CD4-positive, alpha-beta T cell treated with Interleukin-4 for 4 hours (primary cell): ENCODE measurements at regions not wholly inside any gene's neighbourhood (a gene's known extent, or its start where the extent isn't known, plus 50 kb on each side); places are given as distances from the start of the nearest gene placed in this dataset.
"Not testable (repeated sequence)": the region's sequence is repeated elsewhere in the genome, so short reads cannot be mapped to it uniquely, and the experiment has no call there.

Experiments
- DNase-seq: peaks from one replicate; pipeline ENCODE4 v3.0.0-alpha.2; 2020

DNA sequence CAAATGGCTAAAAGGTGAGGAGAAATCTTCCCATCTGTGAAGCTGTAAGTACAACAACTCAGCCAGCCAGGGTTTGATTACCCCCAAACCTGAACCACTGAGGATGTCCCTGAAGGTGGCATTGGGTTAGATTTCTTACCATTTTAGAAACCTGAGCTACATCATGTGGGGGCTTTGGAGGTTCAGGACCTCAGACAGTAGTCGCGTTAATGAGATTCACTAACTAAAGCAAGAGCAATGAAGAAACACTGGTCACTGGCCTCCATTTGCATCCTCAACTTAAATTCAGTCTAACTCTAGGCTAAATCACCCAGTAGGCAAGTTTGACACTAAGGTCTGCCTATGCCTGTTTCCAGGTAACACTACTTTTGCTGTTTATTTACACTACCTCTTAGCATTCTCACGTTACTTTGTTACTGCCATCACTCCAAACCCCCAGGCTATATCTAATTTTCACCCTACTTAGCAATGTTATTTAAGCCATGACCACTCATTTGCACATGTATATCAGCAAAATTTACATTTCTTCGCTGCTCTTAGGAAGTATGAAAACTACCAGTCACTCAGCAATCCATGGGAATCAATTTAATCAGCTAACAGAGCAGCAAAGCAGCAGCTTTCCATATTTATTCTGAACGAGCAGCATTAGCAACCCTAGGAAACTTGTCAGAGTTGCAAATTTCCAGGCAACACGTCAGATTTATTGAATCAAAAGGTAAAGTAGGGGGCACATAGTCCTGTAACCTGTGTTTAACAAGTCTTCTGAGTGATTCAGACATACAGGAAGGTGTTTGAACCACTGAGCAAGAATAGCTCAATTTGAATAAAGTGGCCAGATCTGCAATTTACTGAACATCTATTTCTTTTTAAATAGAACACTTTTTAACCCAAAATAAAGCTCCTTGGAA lies 788.4 kb upstream of the SORCS1 start:
- DNase-seq: no peak

DNA sequence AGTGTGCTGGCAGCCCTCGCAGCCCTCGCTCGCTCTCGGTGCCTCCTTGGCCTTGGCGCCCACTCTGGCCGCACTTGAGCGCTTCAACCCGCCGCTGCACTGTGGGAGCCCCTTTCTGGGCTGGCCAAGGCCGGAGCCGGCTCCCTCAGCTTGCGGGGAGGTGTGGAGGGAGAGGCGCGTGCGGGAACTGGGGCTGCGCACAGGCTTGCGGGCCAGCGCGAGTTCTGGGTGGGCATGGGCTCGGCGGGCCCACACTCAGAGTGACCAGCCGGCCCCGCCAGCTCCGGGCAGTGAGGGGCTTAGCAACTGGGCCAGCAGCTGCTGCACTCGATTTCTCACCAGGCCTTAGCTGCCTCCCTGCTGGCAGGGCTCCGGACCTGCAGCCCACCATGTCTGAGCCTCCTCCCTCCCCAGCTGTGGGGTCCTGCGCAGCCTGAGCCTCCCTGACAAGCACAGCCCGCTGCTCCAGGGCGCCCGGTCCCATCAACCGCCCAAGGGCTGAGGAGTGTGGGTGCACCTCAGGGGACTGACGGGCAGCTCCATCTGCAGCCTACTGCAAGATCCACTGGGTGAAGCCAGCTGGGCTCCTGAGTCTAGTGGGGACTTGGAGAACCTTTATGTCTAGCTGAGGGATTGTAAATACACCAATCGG lies 786.0 kb upstream of the SORCS1 start:
- DNase-seq: not testable (repeated sequence)

DNA sequence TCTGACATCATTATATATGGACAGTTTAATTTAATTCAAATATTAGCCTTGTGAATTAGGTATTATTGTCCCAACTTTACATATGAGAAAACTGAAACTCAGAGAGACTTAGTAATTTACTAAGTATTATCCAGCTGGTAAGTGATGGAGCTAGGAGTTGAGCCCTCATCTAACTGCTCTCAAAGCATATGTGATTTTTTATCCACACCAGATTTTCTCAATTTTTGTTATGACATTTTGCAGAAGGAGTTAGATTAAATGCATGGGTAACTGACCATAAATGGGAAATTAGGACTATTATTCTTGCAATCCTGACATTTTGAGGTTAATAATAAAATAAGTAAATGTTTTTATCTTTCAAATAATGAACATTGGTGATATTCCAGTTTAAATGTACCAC lies 778.3 kb upstream of the SORCS1 start:
- DNase-seq: no peak

DNA sequence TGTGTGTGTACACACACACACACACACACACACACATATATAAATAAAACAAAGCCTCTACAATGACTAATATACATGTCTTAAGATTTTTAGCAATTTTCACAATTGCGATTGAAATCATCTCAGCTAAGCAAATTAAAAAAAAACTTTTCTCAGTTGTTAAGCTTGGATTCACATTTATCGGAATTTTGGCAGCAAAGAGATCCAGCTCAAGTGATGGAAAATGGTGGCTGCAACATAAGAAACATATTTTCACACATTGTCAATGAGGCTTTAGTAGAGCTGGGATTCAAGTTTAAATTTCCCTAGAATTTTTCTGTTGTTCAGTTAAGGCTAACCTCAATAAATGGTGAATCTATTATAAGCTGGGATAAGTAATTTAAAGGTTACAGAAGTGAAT lies 768.6 kb upstream of the SORCS1 start:
- DNase-seq: no peak

DNA sequence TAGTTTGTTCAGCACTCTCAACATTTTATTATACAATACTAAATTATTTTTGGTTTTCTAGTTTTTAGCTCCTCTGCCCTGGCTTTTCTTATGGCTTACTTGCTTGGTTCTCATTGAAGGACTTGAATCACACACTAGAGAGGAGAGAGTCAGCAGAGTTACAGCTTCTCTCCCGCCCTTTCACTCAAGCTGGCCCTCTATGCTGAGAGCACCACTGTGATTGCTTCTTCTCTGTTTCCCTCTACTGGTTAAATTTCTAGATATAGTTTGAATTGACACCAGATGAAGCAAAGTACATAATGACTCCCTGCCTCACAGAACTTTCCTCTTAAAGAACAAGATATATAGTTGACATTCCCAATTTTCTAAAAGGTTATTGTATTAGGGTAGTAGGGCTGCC lies 767.3 kb upstream of the SORCS1 start:
- no peak for DNase-seq

DNA sequence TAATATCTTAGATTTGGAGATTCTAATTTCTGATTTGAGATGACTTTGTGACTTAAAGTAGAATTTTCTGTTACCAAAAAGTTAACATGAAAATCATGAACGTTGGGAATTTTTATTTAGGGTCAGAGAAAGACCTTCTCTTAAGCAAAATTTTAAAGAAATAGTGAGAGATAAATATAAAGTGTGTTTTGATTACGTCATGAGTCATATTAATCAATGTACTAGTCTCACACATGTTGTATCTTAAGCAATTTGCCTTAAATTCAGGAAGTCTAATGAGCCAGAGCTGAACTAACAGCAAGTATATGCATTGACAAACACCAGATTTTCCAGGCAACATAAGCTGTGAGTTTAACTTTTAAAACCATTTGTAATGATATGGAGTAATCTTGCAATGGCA lies 765.5 kb upstream of the SORCS1 start:
- DNase-seq: no peak

DNA sequence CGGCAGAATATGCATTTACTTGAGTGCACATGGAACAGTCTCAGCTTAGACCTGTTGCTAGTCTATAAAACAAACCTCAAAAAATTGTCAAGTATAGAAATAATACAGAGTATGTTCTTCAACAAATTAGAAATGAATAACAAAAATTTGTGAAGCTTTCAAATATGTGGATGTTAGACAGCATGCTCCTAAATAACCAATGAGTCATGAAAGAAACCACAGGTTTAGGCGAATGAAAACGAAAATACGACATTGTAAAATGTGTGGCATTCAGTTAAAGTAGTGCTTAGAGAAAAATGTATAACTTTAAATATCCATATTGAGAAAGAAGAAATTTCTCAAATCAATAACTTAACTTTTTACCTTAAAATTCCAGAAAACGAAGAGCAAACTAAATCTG lies 760.0 kb upstream of the SORCS1 start:
- no peak for DNase-seq

DNA sequence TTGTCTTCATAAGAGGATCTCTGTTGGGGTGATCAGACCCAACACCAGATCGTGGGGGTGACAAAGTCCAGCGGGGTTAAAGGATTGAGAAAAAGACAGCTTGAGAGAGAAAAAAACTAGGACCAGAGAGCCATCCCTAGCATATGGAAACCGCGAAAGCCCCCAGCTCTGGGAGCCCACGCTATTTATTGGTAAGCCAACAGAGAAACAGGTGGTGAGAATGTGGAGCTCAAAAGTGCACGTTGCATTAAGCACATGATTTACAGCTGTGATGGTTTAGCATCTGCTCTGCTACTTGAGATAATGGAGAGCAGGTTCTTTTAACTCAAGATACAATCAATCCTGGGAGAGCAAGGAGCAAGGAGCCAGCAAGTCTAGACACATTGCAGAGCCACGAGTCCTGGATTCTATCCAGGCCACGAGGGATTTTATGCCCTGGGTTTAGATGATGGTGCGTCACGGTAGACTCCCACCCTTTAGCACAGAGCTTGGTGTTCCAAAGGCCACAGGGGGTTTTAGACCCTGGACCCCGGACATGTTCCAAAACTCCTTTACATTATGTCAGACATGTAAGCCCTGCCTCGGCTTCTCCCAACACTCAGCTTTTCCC lies 755.2 kb upstream of the SORCS1 start:
- no peak for DNase-seq

DNA sequence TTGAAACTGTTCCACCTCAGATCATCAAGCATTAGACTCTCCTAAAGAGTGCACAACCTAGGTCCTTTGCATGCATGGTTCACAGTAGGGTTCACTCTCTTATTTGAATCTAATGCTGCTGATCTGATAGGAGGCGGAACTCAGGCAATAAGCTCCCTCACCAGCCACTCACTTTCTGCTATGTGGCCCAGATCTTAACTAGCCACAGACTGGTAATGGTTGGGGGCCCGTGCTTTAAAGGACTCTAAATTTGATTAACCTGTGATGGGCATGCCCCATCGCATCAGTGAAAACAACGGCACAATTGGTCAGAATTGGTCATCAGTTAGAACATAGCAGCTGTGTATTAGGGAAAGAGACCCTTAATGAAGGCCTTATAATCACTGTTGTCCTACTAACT lies 753.7 kb upstream of the SORCS1 start:
- DNase-seq: no peak

DNA sequence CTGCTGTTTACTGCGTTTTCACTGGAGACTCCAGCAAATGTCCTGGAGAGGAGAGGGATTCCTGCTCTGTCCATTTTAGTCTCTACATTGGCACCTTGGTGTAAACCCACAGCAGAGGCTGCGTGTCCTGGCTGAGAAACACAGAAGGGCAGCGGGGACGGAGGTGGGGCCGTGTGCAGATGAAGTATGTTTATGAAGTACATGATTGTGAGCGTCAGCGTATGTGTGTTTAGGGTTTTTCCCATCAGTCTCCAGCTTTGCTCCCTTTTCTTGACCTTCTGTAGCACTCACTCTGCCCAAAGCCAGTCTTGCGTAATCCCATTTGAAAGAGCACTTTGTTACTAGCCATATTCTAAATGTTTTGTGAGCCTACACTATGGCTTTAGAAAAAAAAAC lies 750.7 kb upstream of the SORCS1 start:
- DNase-seq: no peak

DNA sequence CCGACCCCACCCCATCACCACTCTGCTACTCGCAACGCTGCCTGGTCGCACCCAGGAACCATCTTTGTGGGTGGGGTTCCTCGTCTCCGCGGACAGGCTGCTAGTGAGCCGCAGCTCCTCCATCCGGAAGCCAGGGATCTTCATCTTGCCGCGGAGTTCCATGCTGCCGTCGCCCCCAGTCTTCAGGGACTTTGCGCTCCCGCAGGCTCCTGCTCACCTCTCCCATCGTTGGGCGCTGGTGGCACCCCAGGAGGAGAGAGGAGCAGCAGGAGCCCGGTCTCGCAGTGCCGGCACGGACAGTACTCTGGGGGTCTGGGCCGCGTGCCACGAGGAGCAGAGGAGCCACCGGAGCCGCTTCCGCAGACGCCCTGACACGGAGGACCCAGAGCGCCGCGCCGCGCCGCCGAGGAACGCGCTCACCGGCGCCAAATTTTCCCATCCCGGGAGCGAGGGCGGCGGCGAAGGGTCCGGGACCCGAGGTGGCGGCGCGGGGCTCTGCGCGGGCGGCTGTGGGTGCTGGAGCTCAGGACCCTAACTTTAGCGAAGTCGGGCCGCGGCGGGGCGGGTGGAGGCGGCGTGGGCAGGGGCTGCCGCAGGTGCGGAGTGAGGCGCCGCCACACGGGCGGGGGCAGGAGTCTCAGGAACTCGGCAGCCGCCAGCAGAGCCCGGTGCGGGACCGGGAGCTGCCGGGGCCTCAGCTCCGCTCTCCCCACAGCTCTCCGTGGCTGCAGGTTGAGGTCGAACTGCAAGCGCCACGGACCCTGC lies 750.1 kb upstream of the SORCS1 start:
- no peak for DNase-seq

DNA sequence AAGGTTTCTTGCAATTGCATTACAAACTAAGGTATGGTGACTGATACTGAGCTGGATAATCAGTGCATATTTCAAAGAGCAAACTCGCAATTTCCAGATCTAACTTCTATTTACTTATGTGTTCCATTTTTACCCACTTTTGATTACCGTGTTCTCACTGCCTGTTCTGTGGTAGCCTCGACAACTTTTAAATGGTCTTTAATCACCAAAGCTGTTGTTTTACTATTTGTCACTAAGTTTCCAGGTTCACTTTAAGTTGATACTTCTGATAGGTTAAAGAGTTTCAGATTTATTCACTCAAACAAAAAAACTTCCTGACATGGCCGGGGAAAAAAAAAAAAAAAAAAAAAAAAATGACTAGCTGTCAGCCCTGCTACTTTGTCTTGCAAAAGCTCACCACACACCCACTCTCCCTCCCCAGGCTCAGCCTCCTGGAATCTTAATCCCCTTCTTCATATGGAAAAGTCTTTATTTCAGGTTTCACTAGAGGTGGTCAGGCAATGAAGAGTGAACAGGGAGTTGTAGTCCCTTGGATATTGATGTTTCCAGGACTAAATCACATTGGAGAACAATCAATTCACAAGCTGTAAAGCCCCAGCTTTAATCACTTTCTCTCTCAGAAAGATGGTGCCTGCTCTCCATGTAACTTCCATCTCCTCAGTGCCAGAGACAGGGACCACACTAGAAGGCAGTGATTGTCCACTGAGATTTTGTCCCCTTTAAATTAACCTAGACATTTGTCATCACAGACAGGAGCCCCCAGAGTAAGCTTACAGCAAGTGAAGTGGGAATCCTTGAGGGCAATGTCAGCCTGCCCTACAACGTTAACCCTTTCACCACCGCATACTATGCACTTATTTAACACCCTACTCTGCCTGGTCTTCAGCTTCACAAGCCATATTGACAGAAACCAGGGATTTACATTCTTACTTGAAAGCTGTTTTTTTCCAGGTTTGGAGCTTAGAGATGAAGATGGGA lies 749.1 kb upstream of the SORCS1 start:
- no peak for DNase-seq

DNA sequence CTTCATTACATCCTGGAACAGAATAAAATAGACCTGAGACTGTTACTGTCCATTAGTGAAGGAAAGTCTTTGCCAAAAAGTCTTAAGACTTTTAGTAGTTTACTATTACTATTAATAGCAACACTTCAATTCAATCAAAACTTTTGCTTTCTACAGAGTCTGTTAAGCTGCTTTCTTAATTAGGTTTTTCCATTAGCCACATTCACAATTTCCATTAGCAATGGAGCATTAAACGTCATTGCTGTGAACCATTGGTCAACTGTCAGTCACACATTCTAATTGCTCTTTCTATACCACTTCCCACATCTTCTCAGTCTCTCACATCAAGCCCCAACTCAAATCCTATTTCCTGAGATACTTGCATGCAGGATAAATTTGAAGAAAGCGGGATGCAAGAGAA lies 736.6 kb upstream of the SORCS1 start:
- DNase-seq: no peak

DNA sequence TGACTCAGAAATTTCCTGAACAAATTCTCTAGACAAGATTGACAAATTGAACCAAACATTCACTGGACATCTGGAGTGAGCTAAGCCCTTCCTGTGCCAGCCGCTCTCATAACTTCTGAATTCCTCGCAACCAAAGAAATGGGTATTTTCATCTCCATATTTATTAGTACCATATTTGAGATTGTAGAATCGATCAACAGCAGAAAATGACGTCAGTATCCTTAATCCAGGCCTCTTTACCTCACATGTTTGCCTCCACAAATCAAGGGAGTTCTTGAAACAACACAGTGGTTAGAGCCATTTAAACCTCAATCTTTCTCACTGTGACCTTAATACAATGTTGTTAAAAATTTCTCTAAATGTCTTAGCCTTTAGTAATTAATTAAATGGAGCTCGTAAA lies 735.6 kb upstream of the SORCS1 start:
- no peak for DNase-seq

DNA sequence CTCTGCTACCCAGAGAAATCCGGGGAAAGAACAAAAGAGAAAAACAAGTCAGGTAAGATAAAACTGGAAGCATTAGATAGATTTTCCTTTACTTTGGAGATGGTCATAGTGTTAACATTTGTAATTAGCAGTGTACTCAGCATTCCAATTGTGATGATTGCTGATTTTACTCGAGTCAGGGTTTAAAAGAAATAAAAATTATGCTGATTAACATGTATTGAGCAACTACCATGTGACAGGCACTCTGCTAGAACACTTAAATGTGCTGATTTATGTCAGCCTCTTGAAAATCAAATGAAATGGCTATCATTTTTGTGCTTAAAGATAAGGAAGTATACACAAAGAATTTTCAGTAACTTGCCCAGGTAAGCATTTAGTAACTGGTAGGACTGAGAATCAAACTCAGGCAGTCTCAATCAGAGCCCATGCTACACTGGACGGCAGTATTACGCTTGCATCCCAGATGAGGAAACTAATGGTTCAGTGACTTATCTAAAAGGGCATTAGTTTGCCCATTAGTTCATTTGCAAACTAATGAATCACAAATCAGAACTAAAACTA lies 735.1 kb upstream of the SORCS1 start:
- no peak for DNase-seq

DNA sequence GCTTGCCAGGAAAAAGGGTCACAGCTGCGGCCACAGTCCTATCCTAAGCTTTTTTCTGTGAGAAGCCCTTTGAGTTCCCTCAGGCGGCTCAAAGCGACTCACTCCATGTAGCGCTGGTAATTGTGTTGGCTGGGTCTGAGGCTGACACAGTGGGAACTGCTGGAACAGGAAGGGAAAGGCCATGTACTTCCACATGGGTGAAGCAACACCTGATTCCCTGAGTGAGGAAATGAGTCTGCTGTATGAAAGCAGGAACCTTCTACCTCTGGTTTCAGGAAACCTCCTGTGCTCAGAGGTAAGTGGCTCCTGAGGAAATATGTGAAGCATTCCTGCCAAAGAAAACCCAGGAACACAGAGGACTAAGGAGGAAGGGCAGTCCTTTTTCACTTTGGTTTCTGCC lies 734.6 kb upstream of the SORCS1 start:
- no peak for DNase-seq

DNA sequence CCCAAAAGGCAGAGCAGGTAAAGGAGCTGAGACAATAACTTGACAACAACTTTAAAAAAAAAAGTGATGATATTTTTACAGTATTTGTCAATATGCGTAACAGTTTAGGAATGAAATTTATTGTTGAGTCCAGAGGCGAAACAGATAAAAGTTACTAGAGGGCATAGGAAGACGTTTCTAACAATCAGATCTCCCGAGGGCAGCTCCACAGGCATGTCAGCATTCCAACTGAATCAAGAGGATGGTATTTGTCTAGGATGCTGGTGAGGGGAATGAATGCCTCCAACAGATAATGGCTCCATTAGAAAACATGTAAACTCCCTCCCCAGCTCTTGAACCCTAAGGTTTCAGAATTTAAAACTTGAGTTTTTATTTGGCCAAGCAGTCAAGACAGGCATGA lies 733.9 kb upstream of the SORCS1 start:
- no peak for DNase-seq

DNA sequence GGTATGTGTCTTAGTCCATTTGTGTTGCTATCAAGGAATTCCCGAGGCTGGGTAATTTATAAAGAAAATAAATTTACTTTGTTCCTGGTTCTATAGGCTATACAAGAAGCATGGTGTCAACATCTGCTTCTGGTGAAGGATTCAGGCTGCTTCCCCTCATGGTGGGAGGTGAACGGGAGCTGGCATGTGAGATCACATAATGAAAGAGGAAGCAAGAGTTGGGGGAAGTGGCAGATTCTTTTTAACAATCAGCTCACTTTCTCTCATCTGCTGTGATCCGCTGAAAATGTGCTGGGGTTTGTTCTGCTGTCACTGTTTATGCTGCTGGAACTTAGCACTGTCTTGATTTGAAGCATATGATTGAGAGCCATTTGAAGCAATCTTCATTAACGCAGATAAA lies 730.0 kb upstream of the SORCS1 start:
- no peak for DNase-seq

DNA sequence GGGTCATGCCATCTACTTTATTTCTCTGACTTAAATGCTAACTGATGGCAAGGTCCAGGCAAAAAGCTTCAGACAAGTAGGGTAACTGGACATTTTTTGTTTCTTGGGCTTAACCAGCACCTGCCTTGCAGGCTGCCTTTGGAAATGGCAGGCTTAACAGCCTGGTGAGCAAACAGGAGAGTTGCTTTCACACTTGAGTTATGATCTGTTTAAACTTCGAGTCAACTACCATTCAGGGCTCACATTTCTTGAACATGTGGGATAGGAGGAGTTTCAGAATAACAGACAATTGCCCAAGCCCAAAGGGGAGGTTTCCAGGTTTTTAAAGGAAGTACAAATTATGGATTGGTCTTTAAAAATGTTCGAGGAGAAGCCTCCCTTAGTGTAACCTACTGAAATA lies 724.6 kb upstream of the SORCS1 start:
- DNase-seq: no peak

DNA sequence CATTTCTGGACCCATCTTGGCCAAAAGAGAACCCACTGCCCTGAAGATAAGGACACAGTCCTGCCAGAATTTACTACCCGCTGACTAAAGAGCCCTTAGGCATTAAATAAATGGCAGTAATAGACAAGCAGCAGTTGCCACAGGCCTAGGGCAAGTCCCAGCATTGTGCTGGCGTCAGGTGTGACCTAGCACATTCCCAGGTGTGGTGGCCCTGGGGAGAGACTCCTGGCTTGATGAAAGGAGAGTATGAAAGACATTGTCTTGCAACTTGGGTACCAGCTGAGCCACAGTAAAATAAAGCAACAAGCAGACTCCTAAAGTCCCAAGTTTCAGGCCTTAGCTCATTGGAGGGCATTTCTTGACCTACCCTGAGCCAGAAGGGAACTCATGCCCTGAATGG lies 715.7 kb upstream of the SORCS1 start:
- no peak for DNase-seq

DNA sequence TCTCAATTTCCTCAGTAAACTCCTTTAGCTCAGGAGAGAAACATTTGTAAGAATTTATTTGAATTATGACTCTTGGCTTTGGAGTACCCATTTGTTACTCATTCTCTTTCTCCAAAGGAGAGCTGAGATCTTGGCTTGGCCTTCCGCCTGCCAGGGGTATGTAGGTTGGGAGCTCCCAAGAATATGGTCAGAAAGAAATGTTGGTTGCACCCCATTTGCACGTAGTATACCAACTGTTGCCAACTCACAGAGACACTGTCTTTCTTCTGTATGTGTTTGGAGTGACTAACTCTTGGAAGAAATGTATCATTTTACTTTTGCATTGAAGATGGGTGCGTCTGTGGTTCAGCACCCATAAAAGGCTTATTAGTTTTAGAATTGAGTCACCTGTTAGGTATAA lies 708.5 kb upstream of the SORCS1 start:
- no peak for DNase-seq

DNA sequence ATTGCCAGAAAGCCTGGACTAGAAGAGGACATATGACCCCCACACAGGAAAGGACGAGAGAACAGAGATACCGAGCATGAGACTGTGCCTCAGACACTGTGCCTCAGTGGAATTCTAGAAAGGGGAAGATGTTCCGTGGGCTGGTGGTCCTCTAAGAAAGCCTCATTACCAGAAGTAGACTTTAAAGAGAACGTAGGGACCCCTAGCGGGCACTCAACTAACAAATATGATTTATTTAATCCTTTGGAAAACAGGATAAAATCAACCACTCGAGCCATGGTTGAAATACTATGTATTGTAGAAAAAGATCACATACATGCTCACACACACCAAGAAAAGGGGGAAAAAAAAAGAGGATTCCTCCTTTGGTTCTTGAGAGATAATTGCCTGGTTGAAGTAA lies 701.2 kb upstream of the SORCS1 start:
- DNase-seq: no peak
